H9 (cell line): ENCODE measurements at regions not wholly inside any gene's neighbourhood (a gene's known extent, or its start where the extent isn't known, plus 50 kb on each side); places are given as distances from the start of the nearest gene placed in this dataset.

Experiments used
- DNase-seq: peaks from one replicate; pipeline ENCODE4 v3.0.0-alpha.2; 2017
- H2AFZ ChIP-seq: one replicate; pipeline ENCODE4 v1.6.1; 2013; ENCODE audit warnings: mild to moderate bottlenecking, low read length, control low read depth, moderate library complexity
- H2AK5ac ChIP-seq: 2 replicates; pipeline ENCODE4 v1.6.1; 2013; ENCODE audit warnings: low read length, control low read depth, mixed read lengths; ENCODE audit not compliant: insufficient read length
- H2BK120ac ChIP-seq: one replicate; pipeline ENCODE4 v1.6.1; 2013; ENCODE audit warnings: low read depth, mild to moderate bottlenecking, low read length, control low read depth, inconsistent platforms; ENCODE audit not compliant: poor library complexity, severe bottlenecking
- H2BK12ac ChIP-seq: 2 replicates; pipeline ENCODE4 v1.6.1; 2013; ENCODE audit warnings: low read length, control low read depth, mixed read lengths, low read depth; ENCODE audit not compliant: insufficient read length
- H2BK15ac ChIP-seq: 2 replicates; pipeline ENCODE4 v1.6.1; 2013; ENCODE audit warnings: low read depth, low read length, control low read depth
- H2BK20ac ChIP-seq: one replicate; pipeline ENCODE4 v1.6.1; 2013; ENCODE audit warnings: low read depth, mild to moderate bottlenecking, low read length, control low read depth, inconsistent platforms; ENCODE audit not compliant: poor library complexity, severe bottlenecking
- H2BK5ac ChIP-seq: 2 replicates; pipeline ENCODE4 v1.6.1; 2013; ENCODE audit warnings: low read length, control low read depth, mixed read lengths; ENCODE audit not compliant: insufficient read length
- H3K14ac ChIP-seq: 2 replicates; pipeline ENCODE4 v1.6.1; 2013; ENCODE audit warnings: low read length, control low read depth; ENCODE audit not compliant: insufficient read depth
- H3K18ac ChIP-seq: 2 replicates; pipeline ENCODE4 v1.6.1; 2013; ENCODE audit warnings: low read depth, mild to moderate bottlenecking, mixed read lengths, low read length, control low read depth; ENCODE audit not compliant: insufficient read length
- H3K23ac ChIP-seq: 2 replicates; pipeline ENCODE4 v1.6.1; 2013; ENCODE audit warnings: low read length, control low read depth, mixed read lengths, low read depth; ENCODE audit not compliant: insufficient read length
- H3K23me2 ChIP-seq: 2 replicates; pipeline ENCODE4 v1.6.1; 2013; ENCODE audit warnings: low read depth, mild to moderate bottlenecking, mixed read lengths, low read length, control low read depth; ENCODE audit not compliant: insufficient read length, poor library complexity, severe bottlenecking
- H3K27ac ChIP-seq: 2 replicates; pipeline ENCODE4 v1.5.1; 2013; ENCODE audit warnings: low read length, control low read depth, mixed read lengths, low read depth; ENCODE audit not compliant: insufficient read length
- H3K27me3 ChIP-seq: 2 replicates; pipeline ENCODE4 v1.6.1; 2013; ENCODE audit warnings: low read length, control low read depth, inconsistent platforms; ENCODE audit not compliant: insufficient read depth
- H3K4ac ChIP-seq: 2 replicates; pipeline ENCODE4 v1.6.1; 2013; ENCODE audit warnings: low read depth, mild to moderate bottlenecking, control low read depth, inconsistent platforms, low read length, moderate library complexity
- H3K4me1 ChIP-seq: 2 replicates; pipeline ENCODE4 v1.6.1; 2013; ENCODE audit warnings: low read length, control low read depth, inconsistent platforms; ENCODE audit not compliant: insufficient read depth
- H3K4me2 ChIP-seq: 2 replicates; pipeline ENCODE4 v1.6.1; 2013; ENCODE audit warnings: low read length, control low read depth, mixed read lengths; ENCODE audit not compliant: insufficient read length, insufficient read depth
- H3K56ac ChIP-seq: 2 replicates; pipeline ENCODE4 v1.6.1; 2013; ENCODE audit warnings: low read depth, mild to moderate bottlenecking, mixed read lengths, low read length, control low read depth; ENCODE audit not compliant: insufficient read length
- H3K79me1 ChIP-seq: 2 replicates; pipeline ENCODE4 v1.6.1; 2013; ENCODE audit warnings: low read depth, mild to moderate bottlenecking, moderate library complexity, low read length, control low read depth, inconsistent platforms; ENCODE audit not compliant: insufficient read depth, poor library complexity, severe bottlenecking
- H3K79me2 ChIP-seq: 2 replicates; pipeline ENCODE4 v1.6.1; 2013; ENCODE audit warnings: low read length, control low read depth, inconsistent platforms; ENCODE audit not compliant: insufficient read depth
- H3K9ac ChIP-seq: 2 replicates; pipeline ENCODE4 v1.6.1; 2013; ENCODE audit warnings: low read length, control low read depth, mixed read lengths; ENCODE audit not compliant: insufficient read length; ENCODE audit errors: extremely low read depth
- H3K9me3 ChIP-seq: one replicate; pipeline ENCODE4 v1.6.1; 2013; ENCODE audit warnings: low read depth, low read length, inconsistent platforms; ENCODE audit not compliant: control insufficient read depth
- H3T11ph ChIP-seq: one replicate; pipeline ENCODE4 v1.6.1; 2013; ENCODE audit warnings: mild to moderate bottlenecking, low read length, control low read depth, inconsistent platforms
- H4K20me1 ChIP-seq: one replicate; pipeline ENCODE4 v1.6.1; 2013; ENCODE audit not compliant: control insufficient read depth, insufficient read length, insufficient read depth
- H4K5ac ChIP-seq: 2 replicates; pipeline ENCODE4 v1.6.1; 2013; ENCODE audit warnings: low read depth, mild to moderate bottlenecking, mixed read lengths, low read length, control low read depth; ENCODE audit not compliant: insufficient read length
- H4K8ac ChIP-seq: replicated peaks from 2 replicates; pipeline ENCODE4 v1.6.1; 2013; ENCODE audit warnings: low read length, control low read depth, mixed read lengths, low read depth; ENCODE audit not compliant: insufficient read length
- H4K91ac ChIP-seq: 2 replicates; pipeline ENCODE4 v1.6.1; 2013; ENCODE audit warnings: low read depth, mild to moderate bottlenecking, moderate library complexity, mixed read lengths, low read length, control low read depth; ENCODE audit not compliant: insufficient read length
- H3K27ac Mint-ChIP-seq, 3 experiments: 2 replicates in 2 of 3; 3 replicates in 1 of 3; pipeline ENCODE4 v1.8.0; 2020 to 2021; ENCODE audit warnings: mixed read lengths in 3 of 3, mild to moderate bottlenecking in 1 of 3, moderate library complexity in 1 of 3
- H3K27me3 Mint-ChIP-seq: 2 replicates; pipeline ENCODE4 v1.8.0; 2021; ENCODE audit warnings: low read depth, mild to moderate bottlenecking, moderate library complexity, mixed read lengths
- H3K36me3 Mint-ChIP-seq, 3 experiments: 2 replicates in 2 of 3; 3 replicates in 1 of 3; pipeline ENCODE4 v1.8.0; 2020 to 2021; ENCODE audit warnings: low read depth in 3 of 3, mixed read lengths in 3 of 3; ENCODE audit not compliant: insufficient read depth in 1 of 3
- H3K4me1 Mint-ChIP-seq, 2 experiments: 2 replicates each; pipeline ENCODE4 v1.8.0; 2020; ENCODE audit warnings: mixed read lengths in 2 of 2
- H3K4me3 Mint-ChIP-seq, 2 experiments: 2 replicates in 1 of 2; 3 replicates in 1 of 2; pipeline ENCODE4 v1.8.0; 2020 to 2021; ENCODE audit warnings: mild to moderate bottlenecking in 2 of 2, mixed read lengths in 2 of 2, moderate library complexity in 1 of 2
- H3K9me3 Mint-ChIP-seq, 2 experiments: 2 replicates in 1 of 2; 3 replicates in 1 of 2; pipeline ENCODE4 v1.8.0; 2020; ENCODE audit warnings: mild to moderate bottlenecking in 2 of 2, mixed read lengths in 2 of 2, moderate library complexity in 1 of 2
- WGBS: extraction: QIAGEN DNeasy Blood & Tissue Kit; methylation state at CpG from one replicate; pipeline ENCODE4 v1.1.7; 2013; ENCODE audit warnings: missing lambda C conversion rate, low lambda C conversion rate, mixed read lengths; ENCODE audit not compliant: insufficient read length; ENCODE audit errors: extremely low coverage; 5-methylcytosine and 5-hydroxymethylcytosine counted together
- TF ChIP-seq, protein P1 (sequence below): fragments of 200-600 bp; sonication (generic); conservative IDR thresholded peaks from 3 replicates; pipeline ENCODE4 v1.8.0; 2021; ENCODE audit warnings: antibody characterized with exemption, mild to moderate bottlenecking

DNA sequence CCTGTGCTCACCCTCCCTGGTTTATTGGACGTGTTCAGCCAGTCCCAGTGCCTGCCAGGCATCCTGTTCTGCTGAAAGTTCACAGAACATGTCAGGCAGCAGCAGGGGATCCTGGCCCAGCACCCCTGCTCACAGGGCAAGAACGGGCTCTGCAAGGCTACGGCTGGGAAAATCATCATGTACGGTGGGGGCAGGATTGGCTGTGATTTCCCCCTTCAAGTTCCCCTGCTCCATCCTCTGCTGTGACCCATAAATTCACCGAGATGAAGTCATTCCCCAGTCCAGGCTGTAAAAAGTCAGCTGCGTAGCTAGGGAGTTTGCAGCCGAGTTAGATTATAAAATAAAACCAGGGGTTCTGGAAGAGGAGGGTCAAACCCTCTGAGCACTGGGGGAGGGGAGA, 484.1 kb upstream of the ZMIZ1 start:
- H3K23ac ChIP-seq = no peak overlapping the region
- H4K20me1 ChIP-seq = no peaks in the 10 kb centered on the region
- H2BK12ac ChIP-seq = no peak overlapping the region
- no peak overlapping the region for H2BK5ac ChIP-seq
- H3T11ph ChIP-seq = no peak overlapping the region
- no peak overlapping the region for H2BK120ac ChIP-seq
- no peak overlapping the region for H3K4me2 ChIP-seq
- H3K4me1 ChIP-seq = no peaks in the 10 kb centered on the region
- no peaks in the 10 kb centered on the region for H3K79me1 ChIP-seq
- no peak overlapping the region for H3K4ac ChIP-seq
- no peak overlapping the region for H3K9ac ChIP-seq
- H3K56ac ChIP-seq = no peak overlapping the region
- peaks cover 3% of the 10 kb centered on the region; the same call in 1 of the 2 replicates for H3K27me3 Mint-ChIP-seq
- H3K14ac ChIP-seq = no peak overlapping the region
- no peak overlapping the region for H4K91ac ChIP-seq
- no peak for DNase-seq
- H3K27me3 ChIP-seq = no peaks in the 10 kb centered on the region
- H3K9me3 Mint-ChIP-seq = no peaks in the 10 kb centered on the region; a peak in 1 of 5 replicates
- no peak overlapping the region for H4K8ac ChIP-seq
- H2BK20ac ChIP-seq = no peak overlapping the region
- H3K18ac ChIP-seq = no peak overlapping the region
- peaks cover 3 to 10% of the 10 kb centered on the region in 2 experiments; a peak in 3 of 4 replicates for H3K4me1 Mint-ChIP-seq
- no peak overlapping the region for H2AK5ac ChIP-seq
- TF ChIP-seq, protein P1, sequence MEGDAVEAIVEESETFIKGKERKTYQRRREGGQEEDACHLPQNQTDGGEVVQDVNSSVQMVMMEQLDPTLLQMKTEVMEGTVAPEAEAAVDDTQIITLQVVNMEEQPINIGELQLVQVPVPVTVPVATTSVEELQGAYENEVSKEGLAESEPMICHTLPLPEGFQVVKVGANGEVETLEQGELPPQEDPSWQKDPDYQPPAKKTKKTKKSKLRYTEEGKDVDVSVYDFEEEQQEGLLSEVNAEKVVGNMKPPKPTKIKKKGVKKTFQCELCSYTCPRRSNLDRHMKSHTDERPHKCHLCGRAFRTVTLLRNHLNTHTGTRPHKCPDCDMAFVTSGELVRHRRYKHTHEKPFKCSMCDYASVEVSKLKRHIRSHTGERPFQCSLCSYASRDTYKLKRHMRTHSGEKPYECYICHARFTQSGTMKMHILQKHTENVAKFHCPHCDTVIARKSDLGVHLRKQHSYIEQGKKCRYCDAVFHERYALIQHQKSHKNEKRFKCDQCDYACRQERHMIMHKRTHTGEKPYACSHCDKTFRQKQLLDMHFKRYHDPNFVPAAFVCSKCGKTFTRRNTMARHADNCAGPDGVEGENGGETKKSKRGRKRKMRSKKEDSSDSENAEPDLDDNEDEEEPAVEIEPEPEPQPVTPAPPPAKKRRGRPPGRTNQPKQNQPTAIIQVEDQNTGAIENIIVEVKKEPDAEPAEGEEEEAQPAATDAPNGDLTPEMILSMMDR = no peak
- H3K36me3 Mint-ChIP-seq = no peaks in the 10 kb centered on the region
- WGBS = no CpG with 5 or more reads among the region's 7 CpGs
- no peak overlapping the region for H3K27ac Mint-ChIP-seq
- H3K23me2 ChIP-seq = no peaks in the 10 kb centered on the region
- no peaks in the 10 kb centered on the region for H3K9me3 ChIP-seq
- H4K5ac ChIP-seq = no peak overlapping the region
- no peaks in the 10 kb centered on the region for H3K79me2 ChIP-seq
- H2AFZ ChIP-seq = no peak overlapping the region
- H2BK15ac ChIP-seq = no peak overlapping the region
- H3K27ac ChIP-seq = no peak overlapping the region
- H3K4me3 Mint-ChIP-seq = no peak overlapping the region
